ENCODE measurements at regions not wholly inside any gene's neighbourhood (a gene's known extent, or its start where the extent isn't known, plus 50 kb on each side); places are given as distances from the start of the nearest gene placed in this dataset.

DNA sequence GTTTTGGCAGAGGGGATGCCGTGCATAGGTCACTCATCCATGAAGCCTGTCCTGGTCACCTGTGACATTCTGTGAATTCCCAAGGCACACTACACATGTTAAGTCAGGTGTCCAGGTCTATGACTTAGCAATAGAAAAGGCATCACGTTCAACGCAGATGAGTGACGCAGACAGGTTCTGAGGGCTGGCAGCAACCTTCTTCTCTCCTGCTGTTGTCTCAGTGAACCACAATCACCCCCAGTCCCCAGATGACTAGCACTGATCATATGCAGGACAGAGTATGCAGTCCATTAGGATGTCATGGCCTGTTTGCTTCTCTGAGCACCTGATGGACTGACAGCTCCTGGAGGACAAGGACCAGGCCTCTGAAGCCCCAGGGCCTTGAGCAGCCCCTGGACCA is 157.8 kb upstream of the KAZN start:
- Histone ChIP-seq H3K9me3 (ENCODE audit: control insufficient read depth, insufficient read depth, low read length) (no peaks in the 10 kb centered on the region), H3K4me1 (ENCODE audit: control insufficient read depth, insufficient read depth, low read length) (peaks cover 6% of the 10 kb centered on the region), H3K27ac (ENCODE audit: low read depth, low read length) (no peak overlapping the region), H3K4me3 (ENCODE audit: low read depth, low read length) (no peak overlapping the region), H3K36me3 (ENCODE audit: control insufficient read depth, insufficient read depth, low read length) (no peaks in the 10 kb centered on the region), H3K27me3 (ENCODE audit: control insufficient read depth, insufficient read depth, low read length) (no peaks in the 10 kb centered on the region)
- no peak for DNase-seq (ENCODE audit: low read depth in 4 of 6, low spot score in 6 of 6)
- whole genome bisulfite sequencing (ENCODE audit: insufficient coverage): 95% methylated on average over 4 of the region's 4 CpGs

DNA sequence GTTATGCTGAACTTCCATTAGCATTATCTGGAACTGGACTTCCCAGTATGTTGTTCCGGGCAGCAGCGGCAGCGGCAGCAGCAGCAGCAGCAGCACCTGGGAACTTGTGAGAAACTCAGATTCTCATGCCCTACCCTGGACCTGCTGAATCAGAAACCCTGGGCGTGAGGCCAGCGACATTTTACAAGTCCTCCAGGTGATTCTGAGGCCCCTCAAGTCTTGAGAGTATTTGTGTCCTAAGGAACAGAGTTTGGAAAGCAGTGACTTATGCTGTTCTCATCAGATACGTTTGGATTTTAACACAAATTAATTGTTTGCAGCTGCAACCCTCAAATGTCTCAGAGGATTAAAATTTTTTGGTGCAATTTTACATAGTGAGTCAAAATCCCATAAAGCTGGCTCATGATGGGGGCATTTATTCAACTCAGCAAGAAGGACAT is 157.2 kb upstream of the KAZN start:
- no peak overlapping the region for H3K4me3 ChIP-seq (ENCODE audit: low read depth, low read length)
- H3K27ac ChIP-seq (ENCODE audit: low read depth, low read length): no peak overlapping the region
- no peaks in the 10 kb centered on the region for H3K36me3 ChIP-seq (ENCODE audit: control insufficient read depth, insufficient read depth, low read length)
- DNase-seq (ENCODE audit: low read depth in 4 of 6, low spot score in 6 of 6): no peak
- no peaks in the 10 kb centered on the region for H3K27me3 ChIP-seq (ENCODE audit: control insufficient read depth, insufficient read depth, low read length)
- no peaks in the 10 kb centered on the region for H3K9me3 ChIP-seq (ENCODE audit: control insufficient read depth, insufficient read depth, low read length)
- peaks cover 6% of the 10 kb centered on the region for H3K4me1 ChIP-seq (ENCODE audit: control insufficient read depth, insufficient read depth, low read length)
- WGBS (ENCODE audit: insufficient coverage): 100% methylated on average over 2 of the region's 6 CpGs

DNA sequence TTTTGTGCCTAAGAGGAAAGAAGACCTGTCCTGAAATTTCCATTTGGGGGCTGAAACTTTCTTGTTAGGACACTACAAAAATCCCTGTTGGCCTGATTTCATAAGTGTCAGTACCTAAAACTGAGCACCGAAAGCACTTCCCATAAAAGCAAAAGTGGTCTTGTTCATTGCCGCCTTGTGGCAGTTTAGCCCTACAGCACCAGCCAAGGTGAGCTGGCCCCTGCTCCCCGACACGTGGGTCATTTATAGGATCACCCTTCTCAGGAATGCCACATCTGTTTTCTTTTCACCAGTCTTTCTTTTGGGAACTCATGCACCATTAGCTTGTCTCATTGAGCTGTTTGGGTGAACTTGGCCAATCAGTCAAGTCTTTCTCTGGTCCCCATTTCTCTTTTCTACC is 155.8 kb upstream of the KAZN start:
- Histone ChIP-seq H3K4me3 (ENCODE audit: low read depth, low read length) (no peak overlapping the region), H3K27ac (ENCODE audit: low read depth, low read length) (no peak overlapping the region), H3K4me1 (ENCODE audit: control insufficient read depth, insufficient read depth, low read length) (no peaks in the 10 kb centered on the region), H3K27me3 (ENCODE audit: control insufficient read depth, insufficient read depth, low read length) (no peaks in the 10 kb centered on the region), H3K9me3 (ENCODE audit: control insufficient read depth, insufficient read depth, low read length) (no peaks in the 10 kb centered on the region), H3K36me3 (ENCODE audit: control insufficient read depth, insufficient read depth, low read length) (no peaks in the 10 kb centered on the region)
- no peak for DNase-seq (ENCODE audit: low read depth in 4 of 6, low spot score in 6 of 6)
- 85% methylated on average over 4 of the region's 4 CpGs for WGBS (ENCODE audit: insufficient coverage)

DNA sequence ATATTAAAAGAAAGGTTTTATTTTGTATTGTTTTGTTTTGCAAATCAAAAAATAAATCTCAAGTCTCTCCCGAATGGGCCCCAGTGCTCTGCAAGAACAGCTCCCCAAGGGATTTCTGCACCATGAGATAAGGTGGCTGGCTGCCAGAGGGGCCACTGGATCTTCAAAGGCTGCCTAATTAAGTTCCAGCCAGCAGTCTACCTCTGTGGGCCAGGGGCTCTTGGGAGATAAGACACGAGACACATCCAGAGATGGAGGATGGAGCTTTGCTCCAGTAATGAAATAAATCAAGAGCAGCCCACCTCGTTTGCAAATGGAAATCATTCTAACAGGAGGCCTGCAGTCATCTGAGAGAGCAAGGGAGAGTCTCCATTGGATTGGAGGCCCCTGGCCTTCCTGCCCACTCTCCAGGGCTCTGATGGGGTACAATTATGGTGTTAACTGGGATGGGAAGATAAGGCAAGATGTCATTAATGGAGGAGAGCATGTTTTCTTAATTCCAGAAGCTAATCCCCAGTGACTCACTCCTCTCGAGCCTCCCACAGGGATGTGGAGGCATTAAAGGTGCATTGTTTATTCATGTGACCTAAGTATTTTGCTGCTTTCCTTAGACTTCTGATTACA is 155.2 kb upstream of the KAZN start:
- Histone ChIP-seq H3K9me3 (ENCODE audit: control insufficient read depth, insufficient read depth, low read length) (no peaks in the 10 kb centered on the region), H3K27ac (ENCODE audit: low read depth, low read length) (no peak overlapping the region)
- DNase-seq (ENCODE audit: low read depth in 4 of 6, low spot score in 6 of 6): no peak

DNA sequence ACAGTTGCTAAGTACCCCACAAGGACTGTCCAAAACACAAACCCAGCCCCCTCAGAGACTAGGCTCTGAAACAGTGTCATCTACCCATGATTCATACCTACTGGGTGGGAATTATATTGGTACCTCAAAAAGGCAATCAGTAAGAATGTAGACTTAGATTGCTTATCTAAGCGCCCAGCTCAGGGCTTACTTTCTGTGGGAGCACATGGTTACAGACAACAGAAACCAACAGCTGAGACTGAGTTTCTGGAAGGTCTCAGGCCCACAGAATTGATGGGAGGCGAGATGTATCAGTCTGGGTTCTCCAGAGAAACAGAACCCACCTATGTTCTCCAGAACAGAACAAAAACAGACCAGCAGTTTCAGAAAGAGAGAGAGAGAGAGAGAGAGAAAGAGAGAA is 147.3 kb upstream of the KAZN start:
- no CpG with 5 or more reads among the region's 2 CpGs for WGBS (ENCODE audit: insufficient coverage)
- no peak overlapping the region for H3K4me3 ChIP-seq (ENCODE audit: low read depth, low read length)

More for the DNA sequence above, 155.2 kb upstream of the KAZN start:
- Histone ChIP-seq H3K4me1 (ENCODE audit: control insufficient read depth, insufficient read depth, low read length) (no peaks in the 10 kb centered on the region), H3K27me3 (ENCODE audit: control insufficient read depth, insufficient read depth, low read length) (no peaks in the 10 kb centered on the region), H3K4me3 (ENCODE audit: low read depth, low read length) (no peak overlapping the region), H3K36me3 (ENCODE audit: control insufficient read depth, insufficient read depth, low read length) (no peaks in the 10 kb centered on the region)
- 76% methylated on average over 3 of the region's 4 CpGs for WGBS (ENCODE audit: insufficient coverage)

DNA sequence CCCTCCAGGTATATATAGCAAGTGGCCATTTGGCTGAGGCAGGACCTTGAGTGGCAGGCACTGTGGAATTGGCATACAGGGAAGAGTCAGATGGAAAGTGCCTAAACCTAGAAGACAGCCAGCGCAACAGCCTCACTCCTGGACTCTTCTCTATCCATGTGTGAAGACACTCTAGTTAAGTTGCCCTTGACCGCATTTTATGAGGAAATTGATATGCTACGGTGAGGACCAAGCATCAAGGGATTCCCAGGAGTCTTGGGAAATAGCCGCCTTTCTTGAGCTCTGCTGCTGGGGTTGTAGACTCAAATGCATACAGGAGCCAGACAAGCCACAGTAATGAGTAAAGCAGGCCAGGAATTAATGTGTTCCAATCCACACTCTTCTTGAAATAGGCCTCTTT is 145.9 kb upstream of the KAZN start:
- H3K4me1 ChIP-seq (ENCODE audit: control insufficient read depth, insufficient read depth, low read length): no peaks in the 10 kb centered on the region
- no peak overlapping the region for H3K4me3 ChIP-seq (ENCODE audit: low read depth, low read length)
- H3K36me3 ChIP-seq (ENCODE audit: control insufficient read depth, insufficient read depth, low read length): no peaks in the 10 kb centered on the region
- DNase-seq (ENCODE audit: low read depth in 4 of 6, low spot score in 6 of 6): no peak
- H3K27ac ChIP-seq (ENCODE audit: low read depth, low read length): no peak overlapping the region
- WGBS (ENCODE audit: insufficient coverage): 84% methylated on average over 4 of the region's 4 CpGs
- no peaks in the 10 kb centered on the region for H3K27me3 ChIP-seq (ENCODE audit: control insufficient read depth, insufficient read depth, low read length)
- H3K9me3 ChIP-seq (ENCODE audit: control insufficient read depth, insufficient read depth, low read length): no peaks in the 10 kb centered on the region

More for the DNA sequence above, 147.3 kb upstream of the KAZN start:
- Histone ChIP-seq H3K27ac (ENCODE audit: low read depth, low read length) (no peak overlapping the region), H3K27me3 (ENCODE audit: control insufficient read depth, insufficient read depth, low read length) (no peaks in the 10 kb centered on the region), H3K4me1 (ENCODE audit: control insufficient read depth, insufficient read depth, low read length) (no peaks in the 10 kb centered on the region), H3K36me3 (ENCODE audit: control insufficient read depth, insufficient read depth, low read length) (no peaks in the 10 kb centered on the region), H3K9me3 (ENCODE audit: control insufficient read depth, insufficient read depth, low read length) (no peaks in the 10 kb centered on the region)
- DNase-seq (ENCODE audit: low read depth in 4 of 6, low spot score in 6 of 6): no peak

DNA sequence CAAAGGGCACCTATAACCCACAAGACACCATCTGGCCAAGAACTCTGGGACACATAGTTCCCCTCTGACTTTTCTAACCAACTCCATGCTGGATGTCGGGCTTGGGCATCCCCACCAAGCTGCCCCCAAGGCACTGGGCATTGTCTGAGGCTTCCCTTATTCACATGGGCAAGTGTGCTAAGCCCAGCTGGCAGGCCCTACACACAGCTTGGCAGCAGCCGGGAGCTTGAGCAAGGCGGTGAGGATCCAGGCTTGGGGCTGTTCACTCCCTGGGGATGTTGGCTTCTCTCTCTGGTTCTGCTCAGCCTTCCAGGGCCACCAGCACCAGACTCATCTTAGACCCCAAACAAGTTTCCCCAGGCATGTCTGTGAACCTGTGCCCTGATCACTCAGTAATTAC is 138.3 kb upstream of the KAZN start:
- Histone ChIP-seq H3K4me3 (ENCODE audit: low read depth, low read length) (no peak overlapping the region), H3K9me3 (ENCODE audit: control insufficient read depth, insufficient read depth, low read length) (no peaks in the 10 kb centered on the region), H3K27ac (ENCODE audit: low read depth, low read length) (no peak overlapping the region), H3K36me3 (ENCODE audit: control insufficient read depth, insufficient read depth, low read length) (no peaks in the 10 kb centered on the region), H3K4me1 (ENCODE audit: control insufficient read depth, insufficient read depth, low read length) (peaks cover 9% of the 10 kb centered on the region), H3K27me3 (ENCODE audit: control insufficient read depth, insufficient read depth, low read length) (no peaks in the 10 kb centered on the region)
- 52% methylated on average over 3 of the region's 3 CpGs for WGBS (ENCODE audit: insufficient coverage)
- DNase-seq (ENCODE audit: low read depth in 4 of 6, low spot score in 6 of 6): peak in 1 of 6 donors; percentile 47

DNA sequence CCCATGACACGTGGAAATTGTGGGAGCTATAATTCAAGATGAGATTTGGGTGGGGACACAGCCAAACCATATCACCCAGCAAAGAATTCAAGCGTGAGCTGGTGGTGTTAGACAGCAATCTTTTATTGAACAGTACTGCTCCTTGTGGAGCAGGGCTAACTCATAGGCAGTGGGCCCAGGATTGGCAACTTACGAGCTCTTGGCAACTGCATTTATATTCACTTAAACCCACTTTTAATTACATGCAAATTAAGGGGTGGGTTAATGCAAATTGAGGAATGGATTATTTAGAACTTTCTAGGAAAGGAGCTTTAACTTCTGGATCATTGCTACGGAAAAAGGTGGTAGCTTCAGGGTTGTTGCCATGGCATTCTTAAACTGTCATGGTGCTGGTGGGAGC is 135.6 kb upstream of the KAZN start:
- WGBS (ENCODE audit: insufficient coverage): 50% methylated on average over 1 of the region's 4 CpGs
- H3K27me3 ChIP-seq (ENCODE audit: control insufficient read depth, insufficient read depth, low read length): no peaks in the 10 kb centered on the region
- no peaks in the 10 kb centered on the region for H3K36me3 ChIP-seq (ENCODE audit: control insufficient read depth, insufficient read depth, low read length)
- no peak overlapping the region for H3K27ac ChIP-seq (ENCODE audit: low read depth, low read length)
- H3K4me1 ChIP-seq (ENCODE audit: control insufficient read depth, insufficient read depth, low read length): peaks cover 9% of the 10 kb centered on the region
- no peak overlapping the region for H3K4me3 ChIP-seq (ENCODE audit: low read depth, low read length)
- H3K9me3 ChIP-seq (ENCODE audit: control insufficient read depth, insufficient read depth, low read length): no peaks in the 10 kb centered on the region
- DNase-seq (ENCODE audit: low read depth in 4 of 6, low spot score in 6 of 6): peak in 1 of 6 donors; percentile 74

DNA sequence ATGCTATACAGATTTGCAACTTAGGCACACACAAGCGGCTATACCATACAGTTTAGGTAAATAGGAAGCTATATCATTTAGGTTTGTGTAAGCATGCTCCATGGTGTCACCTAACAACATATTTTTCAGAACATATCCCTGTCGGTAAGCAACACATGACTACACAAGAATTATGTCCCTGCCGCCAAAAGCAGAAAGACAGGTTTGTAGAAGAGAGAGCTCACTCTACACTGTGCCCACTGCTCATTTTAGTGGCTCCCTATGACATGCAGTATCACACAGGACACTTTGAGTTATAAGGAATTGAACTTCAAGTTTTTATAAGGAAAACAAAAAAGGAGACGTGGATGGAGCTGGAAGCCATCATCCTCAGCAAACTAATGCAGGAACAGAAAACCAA is 132.5 kb upstream of the KAZN start:
- H3K4me1 ChIP-seq (ENCODE audit: control insufficient read depth, insufficient read depth, low read length): no peaks in the 10 kb centered on the region
- no peak overlapping the region for H3K4me3 ChIP-seq (ENCODE audit: low read depth, low read length)
- no peak overlapping the region for H3K27ac ChIP-seq (ENCODE audit: low read depth, low read length)
- no peaks in the 10 kb centered on the region for H3K9me3 ChIP-seq (ENCODE audit: control insufficient read depth, insufficient read depth, low read length)
- no CpG with 5 or more reads among the region's 4 CpGs for WGBS (ENCODE audit: insufficient coverage)
- H3K36me3 ChIP-seq (ENCODE audit: control insufficient read depth, insufficient read depth, low read length): no peaks in the 10 kb centered on the region
- no peaks in the 10 kb centered on the region for H3K27me3 ChIP-seq (ENCODE audit: control insufficient read depth, insufficient read depth, low read length)
- DNase-seq (ENCODE audit: low read depth in 4 of 6, low spot score in 6 of 6): no peak

DNA sequence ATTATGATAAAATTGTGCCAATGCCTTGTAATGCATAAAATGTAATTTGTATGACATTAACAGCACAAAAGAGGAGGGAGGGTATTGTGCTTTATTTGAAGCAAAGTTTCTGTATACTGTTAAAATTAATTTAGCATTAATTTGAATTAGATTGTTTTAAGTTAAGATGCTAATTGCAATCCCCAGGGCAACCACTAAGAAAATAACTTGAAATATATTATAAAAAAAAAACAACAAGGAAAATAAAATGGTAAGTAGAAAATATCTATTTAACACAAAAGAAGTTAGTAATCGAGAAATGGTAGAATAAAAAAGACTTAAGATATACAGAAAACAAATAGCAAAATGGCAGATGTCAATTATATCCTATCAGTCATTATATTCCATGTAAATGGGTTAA is 131.4 kb upstream of the KAZN start:
- no peaks in the 10 kb centered on the region for H3K9me3 ChIP-seq (ENCODE audit: control insufficient read depth, insufficient read depth, low read length)
- DNase-seq (ENCODE audit: low read depth in 4 of 6, low spot score in 6 of 6): no peak
- no peak overlapping the region for H3K4me3 ChIP-seq (ENCODE audit: low read depth, low read length)
- WGBS (ENCODE audit: insufficient coverage): no CpG with 5 or more reads among the region's 1 CpG
- H3K27me3 ChIP-seq (ENCODE audit: control insufficient read depth, insufficient read depth, low read length): no peaks in the 10 kb centered on the region
- no peak overlapping the region for H3K27ac ChIP-seq (ENCODE audit: low read depth, low read length)
- no peaks in the 10 kb centered on the region for H3K4me1 ChIP-seq (ENCODE audit: control insufficient read depth, insufficient read depth, low read length)
- no peaks in the 10 kb centered on the region for H3K36me3 ChIP-seq (ENCODE audit: control insufficient read depth, insufficient read depth, low read length)
